AG10803 (cell line): ENCODE measurements at regions not wholly inside any gene's neighbourhood (a gene's known extent, or its start where the extent isn't known, plus 50 kb on each side); places are given as distances from the start of the nearest gene placed in this dataset.

ENCODE experiments used
- DNase-seq: peaks from one replicate; pipeline ENCODE4 v3.0.0; 2010; ENCODE audit warnings: low read depth
- H3K4me3 ChIP-seq: 2 replicates; pipeline ENCODE4 v1.5.1; 2011; ENCODE audit warnings: mild to moderate bottlenecking, low read length, control low read depth
- TF ChIP-seq, protein P1 (sequence below): conservative IDR thresholded peaks from 2 replicates; pipeline ENCODE4 v1.5.1; 2011; ENCODE audit warnings: mild to moderate bottlenecking, low read length, control low read depth, inconsistent platforms

GRCh38 chr15:67940324-67940719, 100.5 kb upstream of the RNU6-1 start:
- TF ChIP-seq, protein P1, sequence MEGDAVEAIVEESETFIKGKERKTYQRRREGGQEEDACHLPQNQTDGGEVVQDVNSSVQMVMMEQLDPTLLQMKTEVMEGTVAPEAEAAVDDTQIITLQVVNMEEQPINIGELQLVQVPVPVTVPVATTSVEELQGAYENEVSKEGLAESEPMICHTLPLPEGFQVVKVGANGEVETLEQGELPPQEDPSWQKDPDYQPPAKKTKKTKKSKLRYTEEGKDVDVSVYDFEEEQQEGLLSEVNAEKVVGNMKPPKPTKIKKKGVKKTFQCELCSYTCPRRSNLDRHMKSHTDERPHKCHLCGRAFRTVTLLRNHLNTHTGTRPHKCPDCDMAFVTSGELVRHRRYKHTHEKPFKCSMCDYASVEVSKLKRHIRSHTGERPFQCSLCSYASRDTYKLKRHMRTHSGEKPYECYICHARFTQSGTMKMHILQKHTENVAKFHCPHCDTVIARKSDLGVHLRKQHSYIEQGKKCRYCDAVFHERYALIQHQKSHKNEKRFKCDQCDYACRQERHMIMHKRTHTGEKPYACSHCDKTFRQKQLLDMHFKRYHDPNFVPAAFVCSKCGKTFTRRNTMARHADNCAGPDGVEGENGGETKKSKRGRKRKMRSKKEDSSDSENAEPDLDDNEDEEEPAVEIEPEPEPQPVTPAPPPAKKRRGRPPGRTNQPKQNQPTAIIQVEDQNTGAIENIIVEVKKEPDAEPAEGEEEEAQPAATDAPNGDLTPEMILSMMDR: no peak
- no peak overlapping the region for H3K4me3 ChIP-seq
- DNase-seq: no peak

GRCh38 chr15:67941648-67942310, 101.9 kb upstream of the RNU6-1 start:
- DNase-seq: no peak
- TF ChIP-seq, protein P1: no peak
- H3K4me3 ChIP-seq: no peak overlapping the region

DNA sequence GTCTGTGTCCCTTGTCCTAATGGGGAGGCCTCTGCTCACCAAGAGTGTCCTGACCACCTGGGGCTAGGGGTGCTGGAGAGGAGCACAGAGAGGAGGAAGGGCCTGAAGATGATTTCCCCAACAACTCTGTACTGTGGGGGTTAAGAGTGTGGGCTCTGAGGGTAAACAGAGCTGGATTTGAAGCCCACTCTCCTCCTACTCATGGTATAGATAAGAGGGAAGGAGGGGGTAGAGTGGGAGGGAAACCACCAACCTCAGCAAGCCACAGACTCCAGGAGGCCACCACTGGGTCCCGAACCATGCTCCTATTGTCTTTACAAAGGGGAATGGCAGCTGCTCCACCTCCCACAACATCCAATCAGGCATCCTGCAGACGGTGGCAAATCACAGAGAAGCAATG, 103.6 kb upstream of the RNU6-1 start:
- TF ChIP-seq, protein P1: no peak
- DNase-seq: no peak
- no peak overlapping the region for H3K4me3 ChIP-seq

- H3K4me3 ChIP-seq: no peak overlapping the region
- TF ChIP-seq, protein P1: no peak
- DNase-seq: no peak
Measured at GRCh38 chr15:67944010-67944641, 104.3 kb upstream of the RNU6-1 start.

DNA sequence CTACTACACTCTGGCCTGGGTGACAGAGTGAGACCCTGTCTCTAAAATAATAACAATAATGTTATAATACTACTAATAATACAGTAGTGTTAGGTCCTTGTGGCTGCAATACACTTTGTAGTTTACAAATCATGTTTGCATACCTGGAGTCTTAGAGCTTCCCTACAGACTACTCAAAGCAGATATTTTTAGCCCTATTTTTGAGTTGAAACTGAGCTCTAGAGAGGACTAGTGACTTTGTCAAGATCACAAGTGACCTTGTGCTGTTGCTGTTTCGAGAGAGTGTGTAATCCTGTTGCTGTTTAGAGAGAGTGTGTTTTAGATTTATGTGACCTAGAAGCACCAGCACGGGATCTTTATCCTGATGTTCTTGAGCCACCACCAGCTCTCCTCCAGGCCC, 105.3 kb upstream of the RNU6-1 start:
- no peak for DNase-seq
- TF ChIP-seq, protein P1: no peak
- H3K4me3 ChIP-seq: no peak overlapping the region

DNA sequence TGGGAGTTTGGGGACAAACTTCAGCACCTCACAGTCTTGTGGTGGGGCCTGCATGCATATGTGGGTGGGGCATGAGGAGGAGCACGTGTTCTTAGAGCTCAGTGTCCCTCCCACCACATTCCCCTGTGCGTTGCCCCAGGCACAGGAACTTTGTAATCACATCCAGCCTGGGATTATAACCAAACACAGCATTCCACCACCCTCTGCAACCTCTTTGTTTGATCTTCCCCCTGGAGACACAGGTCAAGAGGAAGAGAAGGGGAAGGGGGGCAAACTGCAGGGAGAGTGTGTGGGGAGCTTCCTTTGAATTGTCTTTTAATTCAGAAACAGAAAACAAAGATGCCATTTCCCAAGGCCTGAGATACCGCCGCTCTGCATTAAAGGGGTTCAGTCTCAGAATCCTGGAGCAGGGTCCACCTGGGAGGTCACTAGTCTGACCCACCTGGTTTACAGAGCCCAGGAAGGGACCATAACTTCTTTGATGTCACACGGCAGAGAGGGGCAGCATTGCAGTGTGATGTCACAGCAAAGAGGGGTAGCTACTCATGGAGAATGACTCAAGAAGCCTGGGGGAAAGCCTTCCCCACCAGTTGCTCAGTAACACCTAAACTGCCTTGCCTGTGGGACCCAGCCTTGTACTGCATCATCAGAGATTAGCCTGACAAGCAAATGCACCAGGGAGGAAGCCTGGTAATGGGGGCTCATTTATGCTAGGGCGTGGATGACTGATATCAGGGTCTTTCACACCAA, 106.3 kb upstream of the RNU6-1 start:
- TF ChIP-seq, protein P1: no peak
- H3K4me3 ChIP-seq: no peak overlapping the region
- peak; percentile 12 for DNase-seq
